Effector memory CD8-positive, alpha-beta T cell (primary cell): ENCODE measurements at regions not wholly inside any gene's neighbourhood (a gene's known extent, or its start where the extent isn't known, plus 50 kb on each side); places are given as distances from the start of the nearest gene placed in this dataset.
"Not testable (repeated sequence)": the region's sequence is repeated elsewhere in the genome, so short reads cannot be mapped to it uniquely, and the experiment has no call there.

Experiments used
- ATAC-seq: fragments of 150-1000 bp; cut with Tn5 transposase; replicated peaks from 2 replicates; pipeline ENCODE4 v1.10.0; 2021; ENCODE audit warnings: mild to moderate bottlenecking, moderate library complexity
- DNase-seq, 3 experiments: peaks; one replicate each; pipeline ENCODE4 v3.0.0; 2021
- H3K27ac Mint-ChIP-seq, 2 donors: one replicate each; pipeline ENCODE4 v1.8.0; 2022; ENCODE audit warnings: mild to moderate bottlenecking in 2 of 2, mixed read lengths in 2 of 2, moderate library complexity in 2 of 2
- H3K27me3 Mint-ChIP-seq, 2 donors: one replicate each; pipeline ENCODE4 v1.8.0; 2022; ENCODE audit warnings: mixed read lengths in 2 of 2
- H3K36me3 Mint-ChIP-seq: one replicate; pipeline ENCODE4 v1.8.0; 2022; ENCODE audit warnings: mild to moderate bottlenecking, moderate library complexity, mixed read lengths; ENCODE audit not compliant: insufficient read depth
- H3K4me1 Mint-ChIP-seq, 2 donors: one replicate each; pipeline ENCODE4 v1.8.0; 2022; ENCODE audit warnings: low read depth in 2 of 2, mixed read lengths in 2 of 2
- H3K4me3 Mint-ChIP-seq, 2 donors: one replicate each; pipeline ENCODE4 v1.8.0; 2022; ENCODE audit warnings: mild to moderate bottlenecking in 2 of 2, mixed read lengths in 2 of 2, moderate library complexity in 2 of 2
- H3K9me3 Mint-ChIP-seq, 2 donors: one replicate each; pipeline ENCODE4 v1.8.0; 2022; ENCODE audit warnings: mixed read lengths in 2 of 2

GRCh38 chr4:141548791-141549190 is 87.6 kb upstream of the IL15 start:
- ATAC-seq (no peak), DNase-seq (no peak)
- peaks cover 0 to 2% of the 10 kb centered on the region in 2 donors for H3K9me3 Mint-ChIP-seq
- H3K27ac Mint-ChIP-seq: no peak overlapping the region
- no peak overlapping the region for H3K4me3 Mint-ChIP-seq
- H3K27me3 Mint-ChIP-seq: peaks cover 0 to 12% of the 10 kb centered on the region in 2 donors
- no peaks in the 10 kb centered on the region for H3K36me3 Mint-ChIP-seq
- no peaks in the 10 kb centered on the region for H3K4me1 Mint-ChIP-seq

GRCh38 chr4:141560056-141560455 is 76.3 kb upstream of the IL15 start:
- H3K36me3 Mint-ChIP-seq: no peaks in the 10 kb centered on the region
- no peak overlapping the region for H3K27ac Mint-ChIP-seq
- DNase-seq (no peak), ATAC-seq (no peak)
- H3K4me1 Mint-ChIP-seq: no peaks in the 10 kb centered on the region
- H3K4me3 Mint-ChIP-seq: no peak overlapping the region
- peaks cover 0 to 8% of the 10 kb centered on the region in 2 donors for H3K27me3 Mint-ChIP-seq
- peaks cover 0 to 2% of the 10 kb centered on the region in 2 donors for H3K9me3 Mint-ChIP-seq

GRCh38 chr4:141562649-141563048 is 73.7 kb upstream of the IL15 start:
- Mint-ChIP-seq H3K9me3 (no peaks in the 10 kb centered on the region), H3K27ac (no peak overlapping the region), H3K4me3 (no peak overlapping the region), H3K27me3 (peaks cover 0 to 3% of the 10 kb centered on the region in 2 donors), H3K4me1 (no peaks in the 10 kb centered on the region), H3K36me3 (no peaks in the 10 kb centered on the region)
- DNase-seq (no peak), ATAC-seq (no peak)

GRCh38 chr4:141563723-141564122 is 72.7 kb upstream of the IL15 start:
- peaks cover 6 to 7% of the 10 kb centered on the region in 2 donors for H3K27me3 Mint-ChIP-seq
- no peak for DNase-seq

GRCh38 chr4:141564961-141565360 is 71.4 kb upstream of the IL15 start:
- not testable (repeated sequence) for H3K27ac Mint-ChIP-seq, DNase-seq, H3K4me3 Mint-ChIP-seq, H3K27me3 Mint-ChIP-seq, H3K36me3 Mint-ChIP-seq, H3K9me3 Mint-ChIP-seq, H3K4me1 Mint-ChIP-seq, ATAC-seq

More at GRCh38 chr4:141563723-141564122, 72.7 kb upstream of the IL15 start:
- no peaks in the 10 kb centered on the region for H3K4me1 Mint-ChIP-seq
- no peak overlapping the region for H3K4me3 Mint-ChIP-seq
- H3K27ac Mint-ChIP-seq: no peak overlapping the region
- no peak for ATAC-seq
- H3K36me3 Mint-ChIP-seq: no peaks in the 10 kb centered on the region
- H3K9me3 Mint-ChIP-seq: no peaks in the 10 kb centered on the region

GRCh38 chr4:141565379-141566089 is 70.8 kb upstream of the IL15 start:
- H3K27ac Mint-ChIP-seq: no peak overlapping the region
- H3K4me1 Mint-ChIP-seq: no peaks in the 10 kb centered on the region
- no peaks in the 10 kb centered on the region for H3K36me3 Mint-ChIP-seq
- ATAC-seq (no peak), DNase-seq (no peak)
- H3K27me3 Mint-ChIP-seq: peaks cover 6 to 7% of the 10 kb centered on the region in 2 donors
- H3K9me3 Mint-ChIP-seq: no peaks in the 10 kb centered on the region
- no peak overlapping the region for H3K4me3 Mint-ChIP-seq

- Mint-ChIP-seq H3K36me3 (no peaks in the 10 kb centered on the region), H3K27me3 (peaks cover 6 to 7% of the 10 kb centered on the region in 2 donors), H3K4me1 (no peaks in the 10 kb centered on the region), H3K9me3 (no peaks in the 10 kb centered on the region), H3K4me3 (no peak overlapping the region), H3K27ac (no peak overlapping the region)
- DNase-seq (no peak), ATAC-seq (no peak)
These were observed 69.0 kb upstream of the IL15 start for GRCh38 chr4:141567326-141567915.

GRCh38 chr4:141569141-141569540 is 67.2 kb upstream of the IL15 start:
- H3K27ac Mint-ChIP-seq: no peak overlapping the region
- DNase-seq (no peak), ATAC-seq (no peak)
- no peak overlapping the region for H3K4me3 Mint-ChIP-seq
- H3K9me3 Mint-ChIP-seq: no peaks in the 10 kb centered on the region
- H3K4me1 Mint-ChIP-seq: no peaks in the 10 kb centered on the region
- H3K27me3 Mint-ChIP-seq: peaks cover 6 to 7% of the 10 kb centered on the region in 2 donors
- no peaks in the 10 kb centered on the region for H3K36me3 Mint-ChIP-seq

- Mint-ChIP-seq H3K36me3 (no peaks in the 10 kb centered on the region), H3K9me3 (no peaks in the 10 kb centered on the region), H3K4me3 (no peak overlapping the region), H3K27ac (no peak overlapping the region), H3K27me3 (peaks cover 6 to 7% of the 10 kb centered on the region in 2 donors), H3K4me1 (no peaks in the 10 kb centered on the region)
- ATAC-seq (no peak), DNase-seq (no peak)
These were observed 66.1 kb upstream of the IL15 start for GRCh38 chr4:141570290-141570689.

- no peak for ATAC-seq
- H3K27me3 Mint-ChIP-seq: peaks cover 6 to 7% of the 10 kb centered on the region in 2 donors
- DNase-seq: no peak
- H3K9me3 Mint-ChIP-seq: no peaks in the 10 kb centered on the region
- no peaks in the 10 kb centered on the region for H3K36me3 Mint-ChIP-seq
- H3K4me1 Mint-ChIP-seq: no peaks in the 10 kb centered on the region
- H3K4me3 Mint-ChIP-seq: no peak overlapping the region
- no peak overlapping the region for H3K27ac Mint-ChIP-seq
These were observed 65.0 kb upstream of the IL15 start for GRCh38 chr4:141571362-141571761.

- Mint-ChIP-seq H3K27ac (no peak overlapping the region), H3K9me3 (no peaks in the 10 kb centered on the region), H3K27me3 (peaks cover 6 to 7% of the 10 kb centered on the region in 2 donors), H3K36me3 (no peaks in the 10 kb centered on the region), H3K4me1 (no peaks in the 10 kb centered on the region), H3K4me3 (no peak overlapping the region)
- ATAC-seq: no peak
- DNase-seq: no peak
These were observed 64.6 kb upstream of the IL15 start for GRCh38 chr4:141571793-141572192.

- Mint-ChIP-seq H3K27me3 (no peaks in the 10 kb centered on the region), H3K36me3 (no peaks in the 10 kb centered on the region)
These were observed 62.7 kb upstream of the IL15 start for GRCh38 chr4:141573678-141574077.

GRCh38 chr4:141575884-141576283 is 60.5 kb upstream of the IL15 start:
- no peak for ATAC-seq
- no peak overlapping the region for H3K27ac Mint-ChIP-seq
- no peak for DNase-seq
- no peaks in the 10 kb centered on the region for H3K9me3 Mint-ChIP-seq
- no peaks in the 10 kb centered on the region for H3K4me1 Mint-ChIP-seq
- H3K36me3 Mint-ChIP-seq: no peaks in the 10 kb centered on the region
- no peaks in the 10 kb centered on the region for H3K27me3 Mint-ChIP-seq
- no peak overlapping the region for H3K4me3 Mint-ChIP-seq

More at GRCh38 chr4:141573678-141574077, 62.7 kb upstream of the IL15 start:
- DNase-seq (no peak), ATAC-seq (no peak)
- H3K4me3 Mint-ChIP-seq: no peak overlapping the region
- H3K27ac Mint-ChIP-seq: no peak overlapping the region
- no peaks in the 10 kb centered on the region for H3K9me3 Mint-ChIP-seq
- H3K4me1 Mint-ChIP-seq: no peaks in the 10 kb centered on the region

GRCh38 chr4:141576585-141577110 is 59.7 kb upstream of the IL15 start:
- Mint-ChIP-seq H3K27ac (no peak overlapping the region), H3K27me3 (no peaks in the 10 kb centered on the region), H3K36me3 (no peaks in the 10 kb centered on the region), H3K4me3 (no peak overlapping the region), H3K4me1 (no peaks in the 10 kb centered on the region), H3K9me3 (no peaks in the 10 kb centered on the region)
- ATAC-seq (no peak), DNase-seq (no peak)
